Esophagus muscularis mucosa (tissue), 4 donors: ENCODE measurements at regions not wholly inside any gene's neighbourhood (a gene's known extent, or its start where the extent isn't known, plus 50 kb on each side); places are given as distances from the start of the nearest gene placed in this dataset.

ENCODE experiments used
- DNase-seq: peaks from one replicate; pipeline ENCODE4 v3.0.0-alpha.2; 2017; ENCODE audit errors: extremely low spot score
- H3K27ac ChIP-seq, 4 donors: fragments of 200-600 bp; sonication (generic); replicated peaks in 1 of 4; 1 replicate in 3 of 4; 2 replicates in 1 of 4; pipeline ENCODE4 v1.5.1; 2016 to 2019; ENCODE audit warnings: mild to moderate bottlenecking in 1 of 4
- H3K27me3 ChIP-seq, 4 donors: fragments of 200-600 bp; sonication (generic); one replicate each; pipeline versions ENCODE4 v1.5.1 to v1.6.0; 2016 to 2019
- H3K36me3 ChIP-seq, 4 donors: fragments of 200-600 bp; sonication (generic); one replicate each; pipeline ENCODE4 v1.5.1; 2016 to 2019
- H3K4me1 ChIP-seq, 4 donors: fragments of 200-600 bp; sonication (generic); one replicate each; pipeline ENCODE4 v1.5.1; 2016 to 2019
- H3K4me3 ChIP-seq, 4 donors: fragments of 200-600 bp; sonication (generic); 1 replicate in 2 of 4; 2 replicates in 2 of 4; pipeline ENCODE4 v1.5.1; 2016 to 2019; ENCODE audit warnings: mild to moderate bottlenecking in 4 of 4, moderate library complexity in 1 of 4
- H3K9me3 ChIP-seq, 4 donors: fragments of 200-600 bp; sonication (generic); 1 replicate in 3 of 4; 2 replicates in 1 of 4; pipeline ENCODE4 v1.5.1; 2016 to 2019
- CTCF ChIP-seq, 3 experiments: fragments of 200-600 bp in 2 of 3; fragments of 450-650 bp in 1 of 3; sonication (generic) in 2 of 3; IDR thresholded peaks; one replicate each; pipeline ENCODE4 v1.5.1; 2017 to 2019; ENCODE audit warnings: antibody characterized with exemption in 3 of 3, mild to moderate bottlenecking in 2 of 3, moderate library complexity in 1 of 3
- EP300 ChIP-seq: sonication (generic); formaldehyde crosslinking; IDR thresholded peaks from one replicate; pipeline ENCODE4 v1.6.1; 2017; ENCODE audit warnings: antibody characterized with exemption
- POLR2A ChIP-seq: fragments of 450-650 bp; IDR thresholded peaks from one replicate; pipeline ENCODE4 v1.6.1; 2017; ENCODE audit warnings: antibody characterized with exemption, moderate library complexity, mild to moderate bottlenecking, low read depth
- POLR2AphosphoS5 ChIP-seq, 2 donors: sonication (generic); formaldehyde crosslinking; IDR thresholded peaks; one replicate each; pipeline ENCODE4 v1.6.1; 2017; ENCODE audit warnings: antibody characterized with exemption in 2 of 2
- WGBS: methylation state at CpG from one replicate; pipeline ENCODE4 v1.1.5; 2018; 5-methylcytosine and 5-hydroxymethylcytosine counted together
- intact Hi-C: fragments of 100-400 bp; cut with DNase I; formaldehyde crosslinking; loops from one replicate; pipeline ENCODE4 v1.15.1; 2023

GRCh38 chrX:42725196-42725595 is 52.8 kb downstream of the PPP1R2C start:
- H3K27ac ChIP-seq, result no peak overlapping the region
- no peaks in the 10 kb centered on the region for H3K4me1 ChIP-seq
- no peaks in the 10 kb centered on the region for H3K9me3 ChIP-seq
- intact Hi-C loops, result no loop called here
- TF ChIP-seq CTCF (IDR thresholded peaks at IDR 0.05) (no peak), POLR2A (no peak), EP300 (no peak), POLR2AphosphoS5 (IDR thresholded peaks at IDR 0.05) (no peak)
- H3K27me3 ChIP-seq, result no peaks in the 10 kb centered on the region
- no peak overlapping the region for H3K4me3 ChIP-seq
- no peaks in the 10 kb centered on the region for H3K36me3 ChIP-seq
- no peak for DNase-seq
- 74% methylated on average over 2 of the region's 2 CpGs for WGBS

- TF ChIP-seq CTCF (IDR thresholded peaks at IDR 0.05), result no peak
- no peak for TF ChIP-seq POLR2A
- TF ChIP-seq POLR2AphosphoS5 (IDR thresholded peaks at IDR 0.05), result no peak
- TF ChIP-seq EP300, result no peak
- no peaks in the 10 kb centered on the region for H3K9me3 ChIP-seq
- H3K4me1 ChIP-seq, result no peaks in the 10 kb centered on the region
- H3K27ac ChIP-seq, result no peak overlapping the region
- H3K36me3 ChIP-seq, result no peaks in the 10 kb centered on the region
- intact Hi-C loops, result no loop called here
- H3K4me3 ChIP-seq, result no peak overlapping the region
- WGBS, result 84% methylated on average over 4 of the region's 4 CpGs
- H3K27me3 ChIP-seq, result no peaks in the 10 kb centered on the region
- no peak for DNase-seq
These were observed 57.8 kb downstream of the PPP1R2C start for GRCh38 chrX:42720209-42720608.

- WGBS, result 72% methylated on average over 8 of the region's 8 CpGs
- H3K36me3 ChIP-seq, result no peaks in the 10 kb centered on the region
- no peak for DNase-seq
- no peak overlapping the region for H3K27ac ChIP-seq
- TF ChIP-seq CTCF (IDR thresholded peaks at IDR 0.05) (peak in 1 of 3 experiments; percentile 0), POLR2AphosphoS5 (IDR thresholded peaks at IDR 0.05) (no peak), EP300 (no peak), POLR2A (no peak)
- intact Hi-C loops, result no loop called here
- no peaks in the 10 kb centered on the region for H3K4me1 ChIP-seq
- no peaks in the 10 kb centered on the region for H3K27me3 ChIP-seq
- H3K9me3 ChIP-seq, result no peaks in the 10 kb centered on the region
- no peak overlapping the region for H3K4me3 ChIP-seq
These were observed 62.2 kb downstream of the PPP1R2C start for GRCh38 chrX:42715701-42716262.

- Histone ChIP-seq H3K27me3 (no peaks in the 10 kb centered on the region), H3K4me3 (no peak overlapping the region), H3K4me1 (no peaks in the 10 kb centered on the region), H3K27ac (no peak overlapping the region), H3K9me3 (no peaks in the 10 kb centered on the region), H3K36me3 (no peaks in the 10 kb centered on the region)
- no peak for TF ChIP-seq EP300
- peak in 2 of 3 experiments; percentile 27 to 52 for TF ChIP-seq CTCF (IDR thresholded peaks at IDR 0.05)
- 49% methylated on average over 11 of the region's 11 CpGs for WGBS
- DNase-seq, result no peak
- intact Hi-C loops, result no loop called here
These were observed 62.8 kb downstream of the PPP1R2C start for GRCh38 chrX:42714981-42715700.

GRCh38 chrX:42710452-42710851 is 67.5 kb downstream of the PPP1R2C start:
- 64% methylated on average over 2 of the region's 2 CpGs for WGBS
- H3K4me1 ChIP-seq, result no peaks in the 10 kb centered on the region
- no peak overlapping the region for H3K4me3 ChIP-seq
- DNase-seq, result no peak
- H3K27ac ChIP-seq, result no peak overlapping the region
- H3K27me3 ChIP-seq, result no peaks in the 10 kb centered on the region
- no peaks in the 10 kb centered on the region for H3K9me3 ChIP-seq
- no peaks in the 10 kb centered on the region for H3K36me3 ChIP-seq
- intact Hi-C loops, result no loop called here
- TF ChIP-seq POLR2A (no peak), CTCF (IDR thresholded peaks at IDR 0.05) (no peak), POLR2AphosphoS5 (IDR thresholded peaks at IDR 0.05) (no peak), EP300 (no peak)
